Inferior parietal cortex (tissue), 1 donor: ENCODE measurements at regions not wholly inside any gene's neighbourhood (a gene's known extent, or its start where the extent isn't known, plus 50 kb on each side); places are given as distances from the start of the nearest gene placed in this dataset.
"Not testable (repeated sequence)": the region's sequence is repeated elsewhere in the genome, so short reads cannot be mapped to it uniquely, and the experiment has no call there.

ENCODE experiments used
- DNase-seq: peaks from one replicate; pipeline ENCODE4 v3.0.0-alpha.2; 2016; ENCODE audit errors: extremely low spot score

DNA sequence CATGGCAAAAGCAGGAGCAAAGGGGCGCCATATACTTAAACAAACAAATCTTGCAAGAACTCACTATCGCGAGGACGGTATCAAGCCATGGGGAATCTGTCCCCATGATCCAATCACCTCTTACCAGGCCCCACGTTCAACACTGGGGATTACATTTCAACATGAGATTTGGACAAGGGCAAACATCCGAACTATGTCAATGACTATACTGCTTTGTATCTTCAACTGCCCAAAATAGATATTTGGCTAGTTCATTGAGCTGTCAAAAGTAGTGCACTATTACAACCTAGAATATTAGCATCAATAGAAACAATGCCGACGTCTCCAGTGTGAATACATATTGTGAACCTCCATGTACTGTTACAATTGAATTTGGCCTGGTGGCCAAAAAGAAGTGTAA is 760.4 kb downstream of the MCTP2 start:
- DNase-seq, result no peak

DNA sequence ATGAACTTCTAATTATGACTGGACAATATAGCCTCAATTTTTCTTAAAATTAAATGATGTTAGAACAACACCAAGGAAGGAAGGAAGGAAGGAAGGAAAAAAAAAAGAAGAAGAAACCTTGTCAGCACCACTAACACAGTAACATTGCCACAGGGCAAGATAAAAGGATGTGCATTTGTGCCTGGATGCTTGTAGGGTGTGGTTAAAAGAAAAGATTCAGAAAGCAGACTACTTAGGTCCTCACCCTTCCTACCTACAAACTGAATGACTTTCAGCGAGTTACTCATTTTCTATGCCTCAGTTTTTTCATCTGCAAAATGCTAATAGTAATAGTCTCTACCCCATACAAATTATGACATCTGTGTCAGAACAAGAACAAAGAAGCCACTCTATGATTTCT is 778.3 kb downstream of the MCTP2 start:
- DNase-seq, result no peak

DNA sequence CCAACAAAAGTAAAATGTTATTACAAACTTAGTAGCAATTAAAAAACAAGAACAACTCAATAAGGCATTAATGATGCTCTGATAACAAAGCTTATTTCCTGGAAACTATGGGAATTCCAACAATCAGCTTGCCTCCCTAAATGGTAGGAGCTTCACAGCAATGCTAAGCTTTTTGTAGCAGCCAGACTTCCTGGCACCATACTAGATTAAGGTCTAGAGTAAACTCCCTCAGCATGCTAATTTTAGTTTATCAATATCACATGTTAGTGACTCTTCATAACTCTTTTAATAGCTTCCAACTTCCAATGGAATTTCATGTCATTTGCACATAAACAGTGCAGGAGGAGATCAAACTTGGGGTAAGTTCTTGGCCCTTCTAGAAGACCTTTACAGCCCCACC is 782.0 kb downstream of the MCTP2 start:
- DNase-seq, result no peak

DNA sequence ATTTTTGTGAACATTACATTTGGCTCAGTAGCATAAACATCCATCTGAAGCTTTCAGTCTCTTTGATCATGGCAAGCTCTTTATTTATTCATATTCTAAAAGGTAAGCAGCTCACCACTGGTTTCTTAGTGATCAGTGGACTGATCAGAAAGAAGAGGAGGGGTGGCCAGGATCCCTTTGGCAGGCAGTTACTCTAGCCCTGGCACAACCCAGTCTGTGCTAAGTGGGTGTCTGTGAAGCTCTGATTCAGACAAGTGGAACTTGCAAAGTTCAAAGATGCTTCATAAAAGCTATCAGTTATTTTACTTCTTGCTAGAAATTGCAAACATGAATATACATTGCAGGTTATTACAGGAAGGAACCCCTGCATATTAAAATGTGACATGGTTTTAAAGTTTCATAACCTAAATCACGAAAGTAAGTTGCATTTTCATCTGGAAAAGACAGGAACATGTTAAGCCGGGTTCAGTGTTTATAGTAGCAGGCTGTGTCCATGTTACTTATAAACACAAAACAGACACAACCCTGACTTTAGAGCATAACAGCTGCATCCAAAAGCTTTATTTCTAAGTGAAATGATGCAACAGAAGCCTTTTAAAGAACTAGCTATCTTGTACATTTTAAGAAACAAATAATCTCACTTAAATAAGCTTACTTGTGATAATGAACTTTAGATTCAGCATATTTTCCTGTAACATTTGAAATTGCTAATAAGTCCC is 785.3 kb downstream of the MCTP2 start:
- no peak for DNase-seq

DNA sequence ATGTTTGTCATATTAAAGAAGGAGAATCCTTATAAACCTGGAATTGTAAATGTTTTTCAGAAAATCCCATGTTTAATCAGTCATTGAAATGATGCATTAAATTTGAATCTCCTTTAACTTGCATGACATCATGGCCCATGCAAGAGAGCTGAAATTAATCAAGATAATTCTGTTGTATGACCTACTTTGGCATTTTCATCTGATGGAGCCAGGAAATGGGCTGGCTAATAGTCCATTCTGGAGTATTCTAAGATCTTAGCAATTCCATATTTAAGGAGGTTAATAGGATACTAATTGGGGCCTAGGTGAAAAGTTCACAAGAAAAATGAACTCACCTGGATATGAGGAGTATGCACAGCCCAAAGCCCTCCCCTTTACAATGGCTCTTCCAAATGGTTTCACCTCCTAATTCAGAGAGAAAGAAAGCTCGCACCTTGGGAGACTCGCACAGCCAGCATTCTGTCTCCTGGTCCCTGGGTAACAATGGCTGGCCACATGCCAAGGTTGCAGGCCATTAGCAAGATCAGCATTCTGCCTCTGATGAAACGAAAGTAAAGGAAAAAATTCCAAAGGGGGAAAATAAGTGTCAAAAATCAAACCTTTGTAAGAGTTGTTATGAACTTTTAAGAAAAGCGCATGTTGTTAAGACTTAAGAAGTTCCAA is 786.4 kb downstream of the MCTP2 start:
- DNase-seq, result no peak

DNA sequence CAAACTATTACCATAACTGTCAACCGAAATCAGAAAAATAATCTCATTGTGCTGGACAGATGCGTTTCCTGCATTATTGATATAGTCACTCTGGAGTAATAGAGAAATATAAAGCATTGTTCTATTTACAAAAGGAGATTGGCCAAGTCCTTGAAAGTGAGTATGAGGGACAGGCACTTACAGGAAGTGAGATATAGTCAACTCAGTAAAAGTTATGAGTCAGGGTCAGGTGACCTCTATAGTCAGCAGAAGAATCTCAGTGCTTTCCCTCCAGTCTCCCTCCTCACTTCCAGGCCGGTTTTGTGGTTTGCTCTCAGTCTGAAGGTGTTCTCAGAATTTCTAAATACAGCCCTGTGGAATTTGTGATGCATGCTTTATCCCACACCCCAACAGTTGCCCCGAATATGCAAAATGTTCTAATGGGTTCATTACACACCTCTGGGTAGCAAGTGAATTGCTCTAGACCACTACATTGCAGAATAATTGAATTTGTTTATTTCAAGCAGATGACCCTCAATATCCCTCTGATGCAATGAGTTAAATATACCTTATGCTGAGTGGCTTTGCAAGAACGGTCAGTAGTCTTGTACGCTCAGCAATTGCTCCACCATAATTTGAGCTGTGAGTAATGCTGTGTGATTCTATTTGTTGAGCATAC is 787.7 kb downstream of the MCTP2 start:
- DNase-seq, result no peak

DNA sequence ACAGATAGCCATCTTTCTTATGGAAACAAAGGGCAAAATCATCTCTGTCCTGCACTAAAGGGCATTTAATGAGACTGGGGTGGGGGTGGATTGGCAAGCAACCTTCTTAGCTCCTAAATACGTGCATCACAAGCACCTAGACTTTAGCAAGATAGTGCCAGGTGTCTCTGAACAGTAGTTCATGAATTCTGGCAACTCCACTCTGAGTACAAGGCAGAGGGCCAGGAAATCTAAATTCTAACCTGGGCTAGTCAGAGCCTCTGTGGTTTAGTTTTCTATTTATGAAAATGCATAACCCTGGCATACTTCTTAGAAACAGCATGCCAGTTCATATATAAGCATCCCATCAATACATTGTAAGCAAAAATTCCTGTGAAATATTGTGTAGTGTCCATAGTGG is 788.5 kb downstream of the MCTP2 start:
- DNase-seq, result no peak

DNA sequence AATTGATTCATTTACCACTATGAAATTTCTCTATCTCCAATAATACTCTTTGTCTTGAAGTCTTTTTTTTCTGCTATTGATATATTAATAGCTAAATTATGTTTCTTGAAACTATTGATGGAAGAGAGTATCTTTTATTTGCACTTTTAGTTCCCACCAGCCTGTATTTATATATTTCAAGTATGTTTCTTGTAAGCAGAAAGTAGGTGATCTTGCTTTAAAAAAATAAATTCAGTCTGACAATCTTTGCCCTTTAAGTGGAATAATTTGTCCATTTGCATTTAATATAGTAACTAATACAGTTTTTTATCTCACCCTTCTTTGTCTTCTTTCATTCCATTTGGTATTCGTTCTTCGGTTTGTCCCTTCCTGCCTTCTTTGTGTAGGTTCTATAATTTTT is 790.5 kb downstream of the MCTP2 start:
- no peak for DNase-seq

DNA sequence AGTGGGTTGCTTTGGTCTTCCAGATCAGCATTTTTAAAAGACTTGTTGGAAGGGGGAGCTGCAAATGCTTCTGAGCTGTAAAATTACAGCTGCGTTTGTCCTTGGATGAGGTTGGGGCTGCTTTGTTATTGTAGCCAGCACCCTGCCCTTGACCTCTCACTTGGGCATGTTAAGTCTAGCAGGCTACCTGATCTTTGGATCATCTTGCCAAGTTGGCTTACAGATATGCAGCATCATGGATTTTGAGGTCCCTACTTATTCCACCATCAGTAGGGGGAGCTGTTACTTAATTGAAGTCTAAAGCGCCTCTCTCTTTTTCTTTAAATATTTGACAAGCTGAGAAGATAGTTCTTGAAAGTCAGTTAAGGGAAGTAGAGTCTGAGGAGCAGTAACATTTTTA is 793.0 kb downstream of the MCTP2 start:
- DNase-seq, result no peak

DNA sequence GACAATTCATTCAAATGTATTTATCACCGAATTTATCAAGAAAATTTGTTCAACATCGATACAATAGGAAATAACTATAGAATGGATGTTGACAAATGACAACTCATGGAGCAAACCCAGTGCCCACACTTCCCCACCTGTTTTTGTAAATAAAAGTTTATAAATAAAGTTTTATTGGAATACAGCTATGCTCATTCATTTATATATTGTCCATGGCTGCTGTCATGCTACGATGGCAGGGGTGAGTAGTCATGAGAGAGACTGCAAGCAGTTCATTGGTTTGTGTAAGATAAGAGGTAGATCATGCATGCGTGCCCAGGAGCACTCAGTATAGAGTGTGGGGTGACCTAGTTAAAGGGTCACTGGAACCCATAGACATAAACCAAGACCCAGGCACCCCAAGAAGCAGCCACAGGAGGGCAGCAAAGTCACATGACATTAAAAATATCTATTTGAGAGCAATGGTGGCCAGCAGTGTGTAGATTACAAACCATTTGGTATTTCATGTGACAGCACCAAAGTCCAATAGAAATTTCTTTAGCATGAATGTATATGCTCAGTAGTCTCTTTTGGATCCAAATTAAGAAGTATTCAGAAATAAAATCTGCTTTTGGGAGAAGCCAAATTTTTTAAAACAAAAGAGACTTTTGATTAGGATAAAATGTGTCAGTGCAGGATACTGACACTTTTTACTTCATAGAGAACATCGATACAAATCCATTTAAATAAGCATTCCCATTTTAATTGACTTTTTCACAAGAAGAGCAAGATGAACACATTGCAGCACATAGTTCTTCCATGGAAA is 794.8 kb downstream of the MCTP2 start:
- DNase-seq, result peak; percentile 20

DNA sequence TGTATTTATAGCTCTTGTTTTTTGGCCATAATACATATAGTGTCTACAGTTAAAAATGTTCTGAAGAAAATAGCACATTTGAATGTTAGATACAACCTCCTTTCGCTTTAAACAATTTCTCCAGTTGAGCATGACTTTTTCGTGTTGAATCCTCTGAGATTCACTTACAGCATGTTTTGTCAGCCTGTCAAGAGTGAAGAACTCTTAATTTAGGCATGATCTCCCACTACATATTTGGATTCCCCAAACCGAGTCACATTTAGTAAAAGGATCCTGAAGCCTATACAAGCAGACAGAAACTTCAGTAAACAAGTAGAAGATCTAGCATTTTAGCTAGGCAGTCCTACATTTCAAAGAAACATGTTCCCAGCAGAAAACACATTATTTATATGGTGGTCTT is 796.6 kb downstream of the MCTP2 start:
- no peak for DNase-seq

DNA sequence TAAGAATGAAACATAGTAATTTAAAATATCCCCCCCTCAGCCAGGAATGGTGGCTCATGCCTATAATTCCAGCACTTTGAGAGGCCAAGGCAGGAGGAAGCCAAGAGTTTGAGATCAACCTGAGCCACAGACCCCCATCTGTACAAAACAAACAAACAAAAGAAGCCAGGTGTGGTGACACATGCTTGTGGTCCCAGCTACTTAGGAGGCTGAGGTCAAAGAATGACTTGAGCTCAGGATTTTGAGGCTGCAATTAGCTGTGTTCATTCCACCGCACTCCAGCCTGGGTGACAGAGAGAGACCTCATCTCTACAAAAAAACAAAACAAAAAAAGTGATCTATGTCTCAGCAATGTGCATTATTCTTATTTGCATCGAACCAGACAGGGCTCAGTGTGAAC is 800.8 kb downstream of the MCTP2 start:
- no peak for DNase-seq

DNA sequence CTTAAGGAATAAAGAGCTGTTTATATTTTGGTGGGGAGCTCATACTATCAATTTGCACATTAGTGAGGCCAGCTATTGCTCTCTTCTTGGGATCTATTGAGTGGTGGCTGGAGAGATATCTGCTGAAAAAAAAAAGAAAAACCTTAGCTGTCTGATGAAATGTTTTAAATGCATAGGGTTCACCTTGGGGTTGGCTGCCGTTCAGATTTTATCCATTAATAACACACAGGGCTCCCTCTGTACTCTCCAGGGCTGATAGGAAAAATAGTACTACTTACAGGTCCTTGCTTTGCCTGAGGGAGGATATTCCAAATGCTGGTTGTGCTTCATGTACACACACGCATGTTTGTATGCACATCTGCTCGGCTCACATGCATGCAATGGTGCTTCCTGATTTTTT is 803.7 kb downstream of the MCTP2 start:
- DNase-seq, result no peak

DNA sequence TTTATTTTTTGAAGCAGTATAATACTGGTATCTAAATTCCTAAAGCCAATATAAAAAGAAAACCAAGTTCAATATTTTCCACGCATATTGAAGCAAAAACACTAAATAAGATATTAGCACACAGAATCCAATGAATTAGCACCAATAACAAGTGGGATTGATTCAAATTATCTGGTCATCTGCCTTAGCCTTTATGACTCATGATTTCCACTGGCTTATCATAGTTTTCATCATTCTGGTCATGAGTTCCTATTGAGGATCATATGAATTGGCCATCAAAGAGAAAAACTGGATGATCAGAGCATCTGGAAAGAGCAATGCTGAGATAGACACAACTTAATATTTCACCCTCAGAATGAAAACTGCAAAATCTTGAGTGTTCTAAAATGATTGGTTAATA is 809.9 kb downstream of the MCTP2 start:
- no peak for DNase-seq

DNA sequence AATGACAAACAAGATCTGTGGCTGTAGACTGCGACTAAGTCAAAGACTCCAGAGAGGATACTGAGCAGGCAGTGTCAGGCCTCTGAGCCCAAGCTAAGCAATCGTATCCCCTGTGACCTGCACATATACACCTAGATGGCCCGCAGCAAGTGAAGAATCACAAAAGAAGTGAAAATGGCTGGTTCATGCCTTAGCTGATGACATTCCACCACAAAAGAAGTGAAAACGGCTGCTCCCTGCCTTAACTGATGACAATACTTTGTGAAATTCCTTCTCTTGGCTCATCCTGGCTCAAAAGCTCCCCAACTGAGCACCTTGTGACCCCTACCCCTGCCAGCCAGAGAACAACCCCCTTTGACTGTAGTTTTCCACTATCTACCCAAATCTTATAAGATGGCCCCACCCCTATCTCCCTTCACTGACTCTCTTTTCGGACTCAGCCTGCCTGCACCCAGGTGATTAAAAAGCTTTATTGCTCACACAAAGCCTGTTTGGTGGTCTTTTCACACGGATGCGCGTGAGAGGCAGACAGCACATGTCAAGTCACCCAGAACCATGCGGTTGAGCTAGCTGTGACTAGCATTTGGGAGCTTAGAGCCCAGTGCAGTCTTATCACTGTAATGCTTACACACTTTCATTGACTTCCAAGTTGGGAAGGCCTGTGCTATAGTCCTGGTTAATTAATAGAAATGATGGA is 812.0 kb downstream of the MCTP2 start:
- DNase-seq, result not testable (repeated sequence)

DNA sequence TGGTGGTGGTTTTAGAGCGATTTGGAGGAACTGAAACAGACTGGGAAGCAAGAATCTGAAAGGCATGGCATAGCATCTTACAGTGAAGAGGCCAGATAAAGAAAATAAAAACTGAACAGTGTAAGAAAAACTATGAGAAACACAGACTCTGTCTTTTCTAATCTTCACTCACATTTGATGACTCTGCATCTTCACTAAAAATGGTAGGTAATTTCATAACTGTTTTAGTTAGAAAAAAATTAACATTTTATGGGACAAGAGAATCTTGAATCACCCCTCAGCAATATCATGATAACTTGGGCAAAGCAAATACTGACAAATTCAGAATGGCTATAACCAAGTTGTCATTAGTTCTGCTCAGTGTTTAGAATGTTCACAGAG is 812.6 kb downstream of the MCTP2 start:
- no peak for DNase-seq

DNA sequence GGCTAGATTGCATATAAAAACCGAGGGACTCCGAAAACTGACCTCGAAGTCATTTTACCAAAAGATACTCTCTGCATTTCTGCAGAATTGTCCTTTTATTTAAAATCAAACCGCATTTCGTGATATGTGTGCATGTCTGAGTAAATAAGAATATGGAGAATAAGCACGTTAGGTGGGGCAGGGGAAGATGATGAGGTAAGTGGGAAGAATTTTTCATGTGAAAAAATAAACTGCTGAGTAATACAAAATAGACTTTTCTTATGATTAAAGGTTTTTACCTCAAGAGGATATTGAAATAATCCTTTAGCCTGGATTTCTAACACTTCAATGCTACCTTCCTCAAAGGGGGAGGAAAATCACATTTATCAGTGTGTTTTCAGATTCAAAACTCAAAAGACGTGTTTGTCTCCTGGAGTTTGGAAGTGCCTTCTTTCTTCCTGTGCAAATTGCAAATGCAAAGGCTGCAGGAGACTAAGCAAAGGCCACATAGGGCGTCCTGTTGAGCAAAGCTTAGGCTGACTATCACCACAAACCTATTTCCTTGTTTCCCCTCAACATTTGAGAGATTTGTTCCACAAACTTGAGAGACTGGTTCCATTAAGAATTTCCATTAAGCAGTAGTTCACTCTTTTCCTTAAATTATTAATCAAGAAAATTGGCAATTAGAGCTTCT is 813.5 kb downstream of the MCTP2 start:
- no peak for DNase-seq

DNA sequence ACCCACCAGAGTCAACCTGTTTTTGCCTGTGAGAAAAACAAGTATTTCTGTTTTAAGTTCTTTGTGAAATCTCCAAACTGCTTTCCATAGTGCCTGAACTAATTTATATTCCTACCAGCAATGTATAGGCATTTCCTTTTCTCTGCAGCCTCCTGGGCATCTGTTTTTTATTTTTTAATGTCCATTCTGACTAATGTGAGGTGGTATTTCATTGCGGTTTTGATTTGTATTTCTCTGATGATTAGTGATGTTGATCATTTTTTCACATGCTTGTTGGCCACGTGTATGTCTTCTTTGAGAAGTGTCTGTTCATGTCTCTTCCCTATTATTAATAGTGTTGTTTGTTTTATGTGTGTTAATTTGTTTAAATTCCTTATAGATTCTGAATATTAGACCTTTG is 820.5 kb downstream of the MCTP2 start:
- DNase-seq, result no peak

DNA sequence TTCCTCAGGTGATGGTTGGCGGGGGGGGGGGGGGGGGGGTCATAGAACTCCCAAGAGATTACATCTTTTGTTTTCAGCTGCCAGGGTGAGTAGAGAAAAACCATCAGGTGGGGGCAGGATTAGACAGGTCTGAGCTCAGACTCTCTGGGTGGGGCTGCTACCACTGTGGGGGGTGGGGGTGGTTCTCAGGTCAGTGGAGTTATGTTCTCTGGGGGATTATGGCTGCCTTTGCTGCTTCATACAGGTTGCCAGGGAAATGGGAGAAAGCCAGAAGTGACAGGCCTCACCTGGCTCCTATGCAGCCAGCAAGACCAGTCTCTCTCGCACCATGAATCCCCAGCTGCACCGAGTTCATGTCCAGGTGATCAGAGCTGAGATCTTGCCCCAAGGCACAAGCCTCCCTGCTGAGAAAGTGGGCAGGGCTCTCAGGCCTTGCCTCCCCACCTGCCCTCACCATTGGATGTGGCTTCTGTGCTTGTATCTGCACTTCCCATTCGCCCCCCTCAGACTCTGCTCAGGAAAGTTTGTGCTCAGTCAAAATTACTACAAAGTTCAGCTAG is 828.1 kb downstream of the MCTP2 start:
- no peak for DNase-seq

DNA sequence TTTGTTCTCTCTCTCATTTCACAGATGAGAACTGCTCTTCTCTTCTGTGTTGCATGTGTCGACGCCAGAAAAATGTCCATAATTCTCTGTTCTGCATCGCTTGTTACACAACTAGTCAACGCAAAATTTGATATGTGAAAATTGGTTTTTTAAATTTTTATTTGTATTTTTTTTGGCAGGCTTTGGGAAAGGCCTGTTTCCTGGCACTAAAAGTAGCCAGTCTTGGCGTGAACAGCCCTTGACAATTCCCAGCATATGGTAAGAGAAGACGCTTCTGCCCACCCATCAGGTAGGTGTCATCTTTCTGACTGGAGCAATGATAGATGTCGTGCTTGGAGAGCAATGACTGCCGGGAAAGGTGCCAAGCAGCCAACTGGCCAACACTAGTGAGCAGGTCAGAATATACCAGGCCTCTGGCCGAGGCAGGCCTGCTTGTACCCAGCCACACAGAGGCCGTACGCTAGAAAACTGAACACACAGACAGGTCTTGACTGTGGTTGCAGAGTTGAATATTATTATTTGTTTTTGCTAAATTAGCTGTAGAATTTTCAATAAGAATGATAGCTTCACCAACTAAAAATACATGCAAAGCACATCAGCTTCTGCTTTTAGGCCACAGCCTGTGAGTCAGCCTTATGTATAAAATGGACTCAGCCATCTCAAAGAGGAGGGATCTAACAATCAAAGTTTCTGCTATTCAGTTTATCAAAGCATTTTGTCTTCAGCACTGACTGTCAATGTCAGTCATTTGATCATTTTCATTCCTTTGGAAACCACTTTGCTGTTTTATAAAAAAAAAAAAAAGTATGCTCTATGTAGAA is 837.5 kb downstream of the MCTP2 start:
- DNase-seq, result peak; percentile 13
